ENCODE measurements at regions not wholly inside any gene's neighbourhood (a gene's known extent, or its start where the extent isn't known, plus 50 kb on each side); places are given as distances from the start of the nearest gene placed in this dataset.

DNA sequence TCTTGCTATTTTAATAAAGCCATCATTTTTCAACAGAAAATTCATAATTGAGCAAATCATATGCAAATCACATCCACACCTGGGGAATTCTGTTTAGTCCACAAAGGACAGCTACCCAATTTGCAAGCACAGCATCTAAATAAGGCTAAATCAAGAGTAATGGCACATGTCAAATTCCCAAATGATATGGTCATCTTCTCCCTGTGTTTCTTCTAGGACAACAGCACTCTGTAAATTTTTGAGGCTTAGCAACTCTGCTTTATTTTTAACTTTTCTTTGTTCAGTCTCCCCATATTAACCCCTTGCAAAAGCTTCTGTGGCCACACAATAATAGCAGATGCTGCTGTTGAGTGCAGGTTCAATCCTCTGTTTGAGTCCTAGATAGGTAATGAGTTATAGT, 155.6 kb upstream of the DAAM1 start:
- DNase-seq (ENCODE audit: low read depth in 2 of 2): no peak
- TF ChIP-seq, protein P1, sequence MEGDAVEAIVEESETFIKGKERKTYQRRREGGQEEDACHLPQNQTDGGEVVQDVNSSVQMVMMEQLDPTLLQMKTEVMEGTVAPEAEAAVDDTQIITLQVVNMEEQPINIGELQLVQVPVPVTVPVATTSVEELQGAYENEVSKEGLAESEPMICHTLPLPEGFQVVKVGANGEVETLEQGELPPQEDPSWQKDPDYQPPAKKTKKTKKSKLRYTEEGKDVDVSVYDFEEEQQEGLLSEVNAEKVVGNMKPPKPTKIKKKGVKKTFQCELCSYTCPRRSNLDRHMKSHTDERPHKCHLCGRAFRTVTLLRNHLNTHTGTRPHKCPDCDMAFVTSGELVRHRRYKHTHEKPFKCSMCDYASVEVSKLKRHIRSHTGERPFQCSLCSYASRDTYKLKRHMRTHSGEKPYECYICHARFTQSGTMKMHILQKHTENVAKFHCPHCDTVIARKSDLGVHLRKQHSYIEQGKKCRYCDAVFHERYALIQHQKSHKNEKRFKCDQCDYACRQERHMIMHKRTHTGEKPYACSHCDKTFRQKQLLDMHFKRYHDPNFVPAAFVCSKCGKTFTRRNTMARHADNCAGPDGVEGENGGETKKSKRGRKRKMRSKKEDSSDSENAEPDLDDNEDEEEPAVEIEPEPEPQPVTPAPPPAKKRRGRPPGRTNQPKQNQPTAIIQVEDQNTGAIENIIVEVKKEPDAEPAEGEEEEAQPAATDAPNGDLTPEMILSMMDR (IDR thresholded peaks at IDR 0.05; ENCODE audit: low read depth, low read length): no peak
- no peak overlapping the region for H3K4me3 ChIP-seq (replicated peaks in 1 of 2; ENCODE audit: low read depth in 2 of 2, low read length in 2 of 2)

DNA sequence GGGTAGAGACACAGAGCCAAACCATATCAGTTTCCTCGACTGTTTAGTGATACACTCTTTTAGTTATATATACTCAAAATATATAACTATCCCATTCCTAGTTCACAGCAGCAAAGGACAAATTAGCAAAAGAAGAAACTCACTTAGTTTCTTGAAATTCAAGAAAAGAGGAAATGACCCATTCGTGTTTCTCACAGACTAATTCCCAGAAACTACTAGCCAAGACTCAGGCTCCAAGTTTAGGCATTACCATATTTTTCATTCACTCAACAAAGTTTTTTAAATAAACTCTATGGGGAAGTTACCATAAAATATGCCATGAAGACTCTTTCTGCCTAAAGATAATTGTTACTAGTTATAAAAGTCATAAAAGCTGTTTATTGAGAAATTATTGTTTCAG, 152.3 kb upstream of the DAAM1 start:
- H3K4me3 ChIP-seq (replicated peaks in 1 of 2; ENCODE audit: low read depth in 2 of 2, low read length in 2 of 2): no peak overlapping the region
- no peak for DNase-seq (ENCODE audit: low read depth in 2 of 2)
- TF ChIP-seq, protein P1 (IDR thresholded peaks at IDR 0.05; ENCODE audit: low read depth, low read length): no peak

DNA sequence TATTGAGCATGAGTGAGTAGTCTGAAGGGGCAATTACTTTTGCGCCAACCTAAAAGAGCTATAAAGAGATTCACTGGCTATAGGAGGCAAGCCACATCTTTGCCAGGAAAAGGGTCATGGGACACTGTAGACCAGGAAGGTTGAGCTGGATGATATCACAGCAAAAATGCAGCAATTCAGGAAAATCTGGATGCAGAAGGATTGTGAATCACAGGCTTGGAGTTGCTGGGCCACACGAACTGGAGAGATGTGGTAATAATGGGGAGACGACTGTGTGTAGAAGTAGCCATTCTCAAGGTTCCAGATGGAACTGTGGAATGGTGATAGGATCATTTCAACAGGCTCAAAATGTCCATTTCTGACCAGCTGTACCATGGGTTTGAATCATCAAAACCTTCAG, 151.4 kb upstream of the DAAM1 start:
- peak in 1 of 2 donors; percentile 49 for DNase-seq (ENCODE audit: low read depth in 2 of 2)
- TF ChIP-seq, protein P1 (IDR thresholded peaks at IDR 0.05; ENCODE audit: low read depth, low read length): no peak
- H3K4me3 ChIP-seq (replicated peaks in 1 of 2; ENCODE audit: low read depth in 2 of 2, low read length in 2 of 2): no peak overlapping the region

DNA sequence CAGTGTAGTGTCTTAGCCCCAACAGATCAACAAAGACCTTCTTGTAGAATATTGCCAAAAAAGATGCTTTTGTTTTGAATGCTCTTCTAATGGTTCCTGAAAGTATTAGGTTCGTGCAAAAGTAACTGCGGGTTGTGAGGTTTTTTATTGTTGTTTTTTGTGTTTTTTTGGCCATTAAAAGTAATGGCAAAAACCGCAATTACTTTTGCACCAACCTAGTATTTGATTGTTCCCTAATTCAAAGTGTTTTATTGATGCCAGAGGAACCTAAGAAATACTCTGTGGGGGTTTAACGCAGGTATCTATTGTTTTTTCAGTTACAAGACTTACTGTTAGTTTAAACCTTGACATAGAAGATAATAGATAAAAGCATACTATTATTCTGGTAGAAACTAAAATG, 150.8 kb upstream of the DAAM1 start:
- no peak overlapping the region for H3K4me3 ChIP-seq (replicated peaks in 1 of 2; ENCODE audit: low read depth in 2 of 2, low read length in 2 of 2)
- TF ChIP-seq, protein P1 (IDR thresholded peaks at IDR 0.05; ENCODE audit: low read depth, low read length): no peak
- DNase-seq (ENCODE audit: low read depth in 2 of 2): no peak

DNA sequence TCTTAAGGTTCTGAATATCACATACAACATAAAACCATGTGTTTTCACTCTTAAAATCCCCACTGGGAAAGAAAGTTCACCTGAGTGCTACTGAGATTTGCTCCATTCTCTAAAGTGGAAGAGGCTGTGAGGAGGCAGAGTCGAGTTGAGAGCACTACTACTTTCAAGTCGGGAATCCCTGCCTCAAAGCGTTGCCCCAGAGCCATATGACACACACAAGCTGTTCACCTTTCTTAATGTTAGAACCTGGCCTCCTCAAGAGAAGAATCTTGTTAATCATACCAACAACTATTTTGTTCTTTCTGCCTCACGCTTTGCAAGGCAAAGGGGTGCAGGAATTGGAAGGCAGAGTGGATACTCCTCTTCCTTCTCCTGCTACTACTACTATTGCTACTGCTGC, 149.7 kb upstream of the DAAM1 start:
- no peak overlapping the region for H3K4me3 ChIP-seq (replicated peaks in 1 of 2; ENCODE audit: low read depth in 2 of 2, low read length in 2 of 2)
- TF ChIP-seq, protein P1 (IDR thresholded peaks at IDR 0.05; ENCODE audit: low read depth, low read length): no peak
- DNase-seq (ENCODE audit: low read depth in 2 of 2): no peak

DNA sequence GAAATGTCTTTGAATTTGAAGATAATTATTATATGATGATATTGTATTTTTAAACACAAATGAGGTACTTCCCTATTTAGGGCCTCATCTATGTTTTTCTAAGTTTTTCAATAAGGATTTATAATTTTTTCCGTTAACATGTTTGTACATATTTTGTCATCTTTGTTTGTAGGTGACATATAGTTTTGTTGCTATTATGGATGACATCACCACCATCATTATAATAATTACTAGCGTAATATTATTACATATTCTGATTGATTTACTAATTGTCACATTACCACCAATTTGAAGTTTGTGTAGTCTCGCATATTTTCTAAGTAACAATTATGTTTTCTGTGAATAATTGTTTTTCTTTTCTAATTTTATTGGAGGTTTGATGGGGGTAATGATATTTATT, 147.2 kb upstream of the DAAM1 start:
- H3K4me3 ChIP-seq (replicated peaks in 1 of 2; ENCODE audit: low read depth in 2 of 2, low read length in 2 of 2): no peak overlapping the region
- TF ChIP-seq, protein P1 (IDR thresholded peaks at IDR 0.05; ENCODE audit: low read depth, low read length): no peak
- no peak for DNase-seq (ENCODE audit: low read depth in 2 of 2)

DNA sequence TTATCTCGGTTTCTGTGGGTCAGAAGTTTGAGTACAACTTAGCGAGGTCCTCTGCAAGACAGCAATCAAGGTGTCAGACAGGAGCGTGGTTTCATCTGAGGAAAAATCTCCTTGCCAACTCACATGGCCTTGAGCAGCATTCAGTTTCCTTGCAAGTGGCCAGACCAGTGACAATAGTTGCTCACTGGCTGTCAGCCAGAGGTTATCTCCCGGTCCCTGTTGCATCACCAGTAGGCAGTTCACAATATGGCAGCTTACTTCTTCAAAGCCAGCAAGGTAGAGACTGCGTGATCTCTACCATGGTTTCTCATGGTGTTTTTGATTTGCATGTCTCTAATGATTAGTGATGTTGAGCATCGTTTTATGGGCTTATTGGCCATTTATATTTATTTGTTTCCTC, 143.8 kb upstream of the DAAM1 start:
- H3K4me3 ChIP-seq (replicated peaks in 1 of 2; ENCODE audit: low read depth in 2 of 2, low read length in 2 of 2): no peak overlapping the region
- TF ChIP-seq, protein P1 (IDR thresholded peaks at IDR 0.05; ENCODE audit: low read depth, low read length): no peak
- no peak for DNase-seq (ENCODE audit: low read depth in 2 of 2)

Measured in cardiac fibroblast (primary cell).